CD14-positive monocyte (primary cell): ENCODE measurements at regions not wholly inside any gene's neighbourhood (a gene's known extent, or its start where the extent isn't known, plus 50 kb on each side); places are given as distances from the start of the nearest gene placed in this dataset.

Source experiments
- DNase-seq, 3 donors: peaks; one replicate each; pipeline ENCODE4 v3.0.0-alpha.2; 2011 to 2022
- H2AFZ ChIP-seq: 2 replicates; pipeline ENCODE4 v1.6.0; 2012; ENCODE audit warnings: mild to moderate bottlenecking, low read depth, low read length, inconsistent platforms; ENCODE audit not compliant: insufficient read depth, poor library complexity, severe bottlenecking
- H3K27ac ChIP-seq, 2 donors: 1 replicate in 1 of 2; 2 replicates in 1 of 2; pipeline ENCODE4 v1.5.1; 2012 to 2013; ENCODE audit warnings: low read length in 2 of 2, control low read depth in 1 of 2, inconsistent platforms in 1 of 2, low read depth in 1 of 2, mild to moderate bottlenecking in 1 of 2
- H3K27me3 ChIP-seq, 2 donors: one replicate each; pipeline versions ENCODE4 v1.6.0 to v1.6.1; 2011 to 2013; ENCODE audit warnings: low read length in 2 of 2; ENCODE audit not compliant: control insufficient read depth in 2 of 2, insufficient read depth in 2 of 2
- H3K36me3 ChIP-seq, 2 donors: replicated peaks in 1 of 2; 1 replicate in 1 of 2; 2 replicates in 1 of 2; pipeline versions ENCODE4 v1.5.1 to v1.6.1; 2012 to 2013; ENCODE audit warnings: low read length in 2 of 2, control low read depth in 1 of 2, inconsistent platforms in 1 of 2, mild to moderate bottlenecking in 1 of 2; ENCODE audit not compliant: insufficient read depth in 2 of 2, control insufficient read depth in 1 of 2
- H3K4me1 ChIP-seq, 2 donors: 1 replicate in 1 of 2; 2 replicates in 1 of 2; pipeline versions ENCODE4 v1.5.1 to v1.6.1; 2012 to 2013; ENCODE audit warnings: low read length in 2 of 2, control low read depth in 1 of 2, inconsistent platforms in 1 of 2, mild to moderate bottlenecking in 1 of 2, moderate library complexity in 1 of 2; ENCODE audit not compliant: insufficient read depth in 2 of 2, control insufficient read depth in 1 of 2
- H3K4me2 ChIP-seq: replicated peaks from 2 replicates; pipeline ENCODE3; 2012; ENCODE audit warnings: low read length, moderate library complexity, mild to moderate bottlenecking; ENCODE audit not compliant: poor library complexity, severe bottlenecking; ENCODE audit errors: extremely low read depth
- H3K4me3 ChIP-seq, 3 experiments: fragments of 200-600 bp in 1 of 3; sonication (generic) in 1 of 3; replicated peaks in 1 of 3; 1 replicate in 2 of 3; 2 replicates in 1 of 3; pipeline ENCODE4 v1.5.1; 2011 to 2013; ENCODE audit warnings: low read length in 3 of 3, mild to moderate bottlenecking in 3 of 3, control low read depth in 2 of 3, low read depth in 2 of 3, inconsistent platforms in 1 of 3, moderate library complexity in 1 of 3
- H3K79me2 ChIP-seq: 2 replicates; pipeline ENCODE4 v1.6.0; 2012; ENCODE audit warnings: mild to moderate bottlenecking, control low read depth, inconsistent platforms, low read length, moderate library complexity; ENCODE audit not compliant: insufficient read depth
- H3K9ac ChIP-seq: 2 replicates; pipeline ENCODE4 v1.6.0; 2017; ENCODE audit warnings: low read length, mild to moderate bottlenecking; ENCODE audit not compliant: insufficient read depth, poor library complexity, severe bottlenecking
- H3K9me3 ChIP-seq, 2 donors: replicated peaks in 1 of 2; 1 replicate in 1 of 2; 2 replicates in 1 of 2; pipeline versions ENCODE4 v1.5.1 to v1.6.1; 2012 to 2013; ENCODE audit warnings: low read length in 2 of 2, control low read depth in 1 of 2; ENCODE audit not compliant: control insufficient read depth in 1 of 2, insufficient read depth in 1 of 2
- H4K20me1 ChIP-seq: 2 replicates; pipeline ENCODE4 v1.6.0; 2012; ENCODE audit warnings: mild to moderate bottlenecking, low read length, control low read depth, moderate library complexity; ENCODE audit not compliant: insufficient read depth
- H3K27ac Mint-ChIP-seq, 7 donors: one replicate each; pipeline ENCODE4 v1.8.0; 2020; ENCODE audit warnings: mild to moderate bottlenecking in 7 of 7, mixed read lengths in 7 of 7, moderate library complexity in 6 of 7, inconsistent platforms in 2 of 7
- H3K27me3 Mint-ChIP-seq, 3 donors: one replicate each; pipeline ENCODE4 v1.8.0; 2021 to 2022; ENCODE audit warnings: low read depth in 3 of 3, mild to moderate bottlenecking in 3 of 3, mixed read lengths in 3 of 3, moderate library complexity in 3 of 3, inconsistent platforms in 1 of 3
- H3K36me3 Mint-ChIP-seq, 2 donors: one replicate each; pipeline ENCODE4 v1.8.0; 2020; ENCODE audit warnings: mixed read lengths in 2 of 2, inconsistent platforms in 1 of 2, mild to moderate bottlenecking in 1 of 2
- H3K4me1 Mint-ChIP-seq: one replicate; pipeline ENCODE4 v1.8.0; 2020; ENCODE audit warnings: mild to moderate bottlenecking, mixed read lengths
- H3K4me3 Mint-ChIP-seq, 2 donors: one replicate each; pipeline ENCODE4 v1.8.0; 2020; ENCODE audit warnings: mild to moderate bottlenecking in 2 of 2, mixed read lengths in 2 of 2, moderate library complexity in 1 of 2
- H3K9me3 Mint-ChIP-seq, 7 donors: one replicate each; pipeline ENCODE4 v1.8.0; 2020 to 2022; ENCODE audit warnings: mixed read lengths in 7 of 7, mild to moderate bottlenecking in 6 of 7, moderate library complexity in 6 of 7, inconsistent platforms in 2 of 7
- WGBS: methylation state at CpG from one replicate; pipeline ENCODE4 v1.1.5; 2013; ENCODE audit warnings: missing lambda C conversion rate; ENCODE audit not compliant: insufficient coverage; 5-methylcytosine and 5-hydroxymethylcytosine counted together
- intact Hi-C, 2 donors: fragments of 100-400 bp; cut with micrococcal nuclease; formaldehyde crosslinking; loops; one replicate each; pipeline versions ENCODE4 v1.15.0 to v1.15.1; 2023
- TF ChIP-seq, protein P1 (sequence below): fragments of 200-600 bp; IDR thresholded peaks from one replicate; pipeline ENCODE4 v1.8.0; 2022; ENCODE audit warnings: antibody characterized with exemption, mild to moderate bottlenecking

DNA sequence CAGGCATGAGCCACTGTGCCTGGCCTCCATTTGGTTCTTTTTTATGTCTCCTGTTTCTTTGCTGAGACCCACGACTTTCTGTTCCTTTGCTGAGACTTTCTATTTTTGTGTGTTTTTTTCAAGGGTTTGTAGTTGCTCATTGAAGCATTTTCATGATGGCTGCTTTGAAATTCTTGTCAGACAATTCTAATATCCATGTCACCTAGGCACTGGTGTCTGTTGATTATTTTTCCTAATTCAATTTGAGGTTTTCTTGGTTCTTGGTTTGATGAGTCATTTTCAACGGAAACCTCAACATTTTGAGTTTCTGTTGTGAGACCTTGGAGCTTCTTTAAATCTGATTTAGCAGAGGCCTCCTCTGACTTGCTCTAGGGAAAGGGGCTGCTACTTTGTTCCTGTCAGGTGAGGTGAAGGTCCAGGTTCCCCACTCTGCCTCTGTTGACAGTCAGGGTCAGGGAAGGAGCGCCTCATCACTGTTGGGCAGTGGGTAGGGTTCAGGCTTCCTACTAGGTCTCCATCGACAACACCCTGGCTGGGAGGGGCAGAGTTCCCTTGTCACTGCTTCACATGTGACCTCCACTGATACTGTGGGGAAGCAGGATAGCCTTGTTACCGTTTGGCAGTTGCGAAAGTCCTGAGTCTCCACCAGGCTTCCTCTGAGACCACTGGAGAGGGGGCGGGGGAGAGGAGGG lies 66.1 kb upstream of the SMOX start:
- Mint-ChIP-seq H3K27me3 (peaks cover 0 to 2% (median 0%) of the 10 kb centered on the region in 3 donors), H3K9me3 (peaks cover 11 to 21% (median 14%) of the 10 kb centered on the region in 7 donors), H3K27ac (peak overlapping the region; percentile 93 to 99 (median 96)), H3K4me3 (peak overlapping the region; percentile 33 to 52), H3K36me3 (peaks cover 3 to 12% of the 10 kb centered on the region in 2 donors), H3K4me1 (peaks cover 57% of the 10 kb centered on the region)
- 0% methylated on average over 3 of the region's 7 CpGs for WGBS
- Histone ChIP-seq H3K4me2 (peak overlapping the region; percentile 49), H3K9me3 (peaks cover 0 to 4% of the 10 kb centered on the region in 2 donors), H3K4me1 (peaks cover 58 to 60% of the 10 kb centered on the region in 2 donors), H3K9ac (peak overlapping the region; percentile 75), H4K20me1 (no peaks in the 10 kb centered on the region), H3K36me3 (no peaks in the 10 kb centered on the region), H2AFZ (peak overlapping the region; percentile 65), H3K27me3 (no peaks in the 10 kb centered on the region), H3K79me2 (peaks cover 24% of the 10 kb centered on the region), H3K27ac (peak overlapping the region; percentile 98 to 99), H3K4me3 (peak overlapping the region; percentile 6 to 50 (median 8))
- intact Hi-C loops = loop anchor here in 1 of 2 donors (2.0 to 10.0 kb wide), 3 partner anchors 45 to 158 kb away; partner anchors contain the start of gene RNF24
- DNase-seq = peak; percentile 86 to 96 (median 93)
- TF ChIP-seq, protein P1, sequence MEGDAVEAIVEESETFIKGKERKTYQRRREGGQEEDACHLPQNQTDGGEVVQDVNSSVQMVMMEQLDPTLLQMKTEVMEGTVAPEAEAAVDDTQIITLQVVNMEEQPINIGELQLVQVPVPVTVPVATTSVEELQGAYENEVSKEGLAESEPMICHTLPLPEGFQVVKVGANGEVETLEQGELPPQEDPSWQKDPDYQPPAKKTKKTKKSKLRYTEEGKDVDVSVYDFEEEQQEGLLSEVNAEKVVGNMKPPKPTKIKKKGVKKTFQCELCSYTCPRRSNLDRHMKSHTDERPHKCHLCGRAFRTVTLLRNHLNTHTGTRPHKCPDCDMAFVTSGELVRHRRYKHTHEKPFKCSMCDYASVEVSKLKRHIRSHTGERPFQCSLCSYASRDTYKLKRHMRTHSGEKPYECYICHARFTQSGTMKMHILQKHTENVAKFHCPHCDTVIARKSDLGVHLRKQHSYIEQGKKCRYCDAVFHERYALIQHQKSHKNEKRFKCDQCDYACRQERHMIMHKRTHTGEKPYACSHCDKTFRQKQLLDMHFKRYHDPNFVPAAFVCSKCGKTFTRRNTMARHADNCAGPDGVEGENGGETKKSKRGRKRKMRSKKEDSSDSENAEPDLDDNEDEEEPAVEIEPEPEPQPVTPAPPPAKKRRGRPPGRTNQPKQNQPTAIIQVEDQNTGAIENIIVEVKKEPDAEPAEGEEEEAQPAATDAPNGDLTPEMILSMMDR = no peak

DNA sequence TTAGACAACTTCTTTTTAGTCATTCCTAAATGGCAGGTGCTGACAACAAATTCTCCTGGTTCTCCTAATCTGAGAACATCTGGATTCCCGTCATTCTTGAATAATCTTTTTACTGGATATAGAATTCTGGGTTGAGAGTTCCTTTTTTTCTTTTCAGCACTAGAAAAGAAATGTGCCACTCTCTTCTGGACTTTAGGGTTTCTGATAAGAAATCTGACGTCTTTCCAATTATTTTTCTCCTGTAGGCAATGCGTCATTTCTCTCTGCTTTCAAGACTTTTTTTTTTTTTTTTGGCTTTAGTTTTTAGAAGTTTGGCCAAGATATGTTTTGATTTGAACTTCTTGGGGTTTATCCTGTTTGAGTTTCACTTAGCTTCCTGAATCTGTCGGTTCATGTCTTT lies 66.1 kb upstream of the RNF24 start:
- intact Hi-C loops = loop anchor here in 1 of 2 donors (5.0 to 10.0 kb wide), 2 partner anchors 44 to 157 kb away; no protein-coding TSS in a partner anchor
- H3K4me3 Mint-ChIP-seq = no peak overlapping the region
- peaks cover 11 to 21% (median 14%) of the 10 kb centered on the region in 7 donors for H3K9me3 Mint-ChIP-seq
- no peak overlapping the region for H3K9ac ChIP-seq
- peak overlapping the region; percentile 49 for H3K4me2 ChIP-seq
- H2AFZ ChIP-seq = no peak overlapping the region
- no CpG with 5 or more reads among the region's 4 CpGs for whole genome bisulfite sequencing
- peaks cover 24% of the 10 kb centered on the region for H3K79me2 ChIP-seq
- H3K4me3 ChIP-seq = no peak overlapping the region
- TF ChIP-seq, protein P1 = no peak
- H4K20me1 ChIP-seq = no peaks in the 10 kb centered on the region
- no peaks in the 10 kb centered on the region for H3K27me3 ChIP-seq
- DNase-seq = no peak
- H3K9me3 ChIP-seq = peaks cover 0 to 4% of the 10 kb centered on the region in 2 donors
- H3K27ac ChIP-seq = peak overlapping the region in 1 of 2 donors; percentile 99
- peak overlapping the region; percentile 93 to 99 (median 96) for H3K27ac Mint-ChIP-seq
- peaks cover 52% of the 10 kb centered on the region for H3K4me1 Mint-ChIP-seq
- H3K36me3 Mint-ChIP-seq = peaks cover 3 to 12% of the 10 kb centered on the region in 2 donors
- no peaks in the 10 kb centered on the region for H3K36me3 ChIP-seq
- peaks cover 0 to 2% (median 0%) of the 10 kb centered on the region in 3 donors for H3K27me3 Mint-ChIP-seq
- peaks cover 53 to 55% of the 10 kb centered on the region in 2 donors for H3K4me1 ChIP-seq
